ENCODE measurements at regions not wholly inside any gene's neighbourhood (a gene's known extent, or its start where the extent isn't known, plus 50 kb on each side); places are given as distances from the start of the nearest gene placed in this dataset.
"Not testable (repeated sequence)": the region's sequence is repeated elsewhere in the genome, so short reads cannot be mapped to it uniquely, and the experiment has no call there.

DNA sequence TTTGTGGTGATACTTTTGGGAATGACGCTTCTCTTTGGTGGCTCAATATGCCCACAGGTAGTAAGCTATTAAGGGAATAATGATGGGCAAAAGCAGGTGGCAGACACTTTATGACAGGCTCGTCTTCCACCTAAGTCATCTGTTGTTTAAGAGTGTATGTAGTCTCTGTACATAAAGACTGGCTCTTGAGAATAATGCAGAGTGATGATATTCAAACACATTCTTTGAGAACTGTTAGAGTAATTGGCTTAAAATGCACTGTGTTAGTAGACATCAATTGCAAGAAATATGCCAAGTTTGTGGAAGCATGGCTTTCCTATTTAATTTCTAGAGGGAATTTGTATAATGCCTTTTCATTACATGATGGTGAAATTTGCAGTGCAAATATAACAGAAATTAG, 694.8 kb upstream of the MIS18BP1 start:
- DNase-seq (ENCODE audit: low read depth), result no peak
- no peak for TF ChIP-seq CTCF (conservative IDR thresholded peaks at IDR 0.05; ENCODE audit: low read depth, low read length)
- no peak overlapping the region for H3K4me3 ChIP-seq (ENCODE audit: low read length)

- H3K4me3 ChIP-seq (ENCODE audit: low read length), result no peak overlapping the region
- DNase-seq (ENCODE audit: low read depth), result no peak
- no peak for TF ChIP-seq CTCF (conservative IDR thresholded peaks at IDR 0.05; ENCODE audit: low read depth, low read length)
Observed at GRCh38 chr14:45946251-45946650, 693.2 kb upstream of the MIS18BP1 start.

GRCh38 chr14:45940318-45940717, 687.3 kb upstream of the MIS18BP1 start:
- TF ChIP-seq CTCF (conservative IDR thresholded peaks at IDR 0.05; ENCODE audit: low read depth, low read length), result no peak
- no peak overlapping the region for H3K4me3 ChIP-seq (ENCODE audit: low read length)
- no peak for DNase-seq (ENCODE audit: low read depth)

GRCh38 chr14:45939572-45939971, 686.6 kb upstream of the MIS18BP1 start:
- H3K4me3 ChIP-seq (ENCODE audit: low read length), result no peak overlapping the region
- DNase-seq (ENCODE audit: low read depth), result no peak
- no peak for TF ChIP-seq CTCF (conservative IDR thresholded peaks at IDR 0.05; ENCODE audit: low read depth, low read length)

GRCh38 chr14:45919995-45920394, 667.0 kb upstream of the MIS18BP1 start:
- not testable (repeated sequence) for H3K4me3 ChIP-seq (ENCODE audit: low read length); DNase-seq (ENCODE audit: low read depth)

DNA sequence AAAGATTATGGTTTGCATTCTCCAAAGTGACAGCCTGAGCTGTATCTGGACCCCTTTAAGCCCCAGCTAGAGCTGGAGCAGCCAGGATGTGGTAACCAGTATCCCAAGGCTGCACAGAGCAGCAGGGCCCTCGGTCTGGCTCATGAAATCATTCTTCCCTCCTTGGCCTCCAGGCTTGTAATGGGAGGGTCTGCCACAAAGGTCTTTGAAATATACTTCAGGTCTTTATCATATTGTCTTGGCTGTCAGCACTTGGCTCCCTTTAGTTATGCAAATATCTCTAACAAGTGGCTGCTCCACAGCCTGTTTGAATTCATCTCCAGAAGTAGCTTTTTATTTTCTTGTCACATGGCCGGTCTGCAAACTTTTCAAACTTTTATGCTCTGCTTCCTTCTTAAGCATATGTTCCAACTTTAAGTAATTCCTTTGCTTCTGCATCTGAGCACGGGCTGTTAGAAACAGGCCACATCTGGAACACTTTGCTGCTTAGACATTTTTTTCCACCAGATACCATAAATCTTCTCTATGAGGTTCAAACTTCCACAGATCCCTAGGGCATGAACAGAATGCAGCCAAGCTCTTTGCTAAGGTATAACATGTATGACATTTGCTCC, 663.4 kb upstream of the MIS18BP1 start:
- H3K4me3 ChIP-seq (ENCODE audit: low read length), result no peak overlapping the region
- TF ChIP-seq CTCF (conservative IDR thresholded peaks at IDR 0.05; ENCODE audit: low read depth, low read length), result no peak
- no peak for DNase-seq (ENCODE audit: low read depth)

GRCh38 chr14:45907782-45908181, 654.8 kb upstream of the MIS18BP1 start:
- H3K4me3 ChIP-seq (ENCODE audit: low read length), result no peak overlapping the region
- no peak for TF ChIP-seq CTCF (conservative IDR thresholded peaks at IDR 0.05; ENCODE audit: low read depth, low read length)
- no peak for DNase-seq (ENCODE audit: low read depth)

GRCh38 chr14:45906257-45906656, 653.3 kb upstream of the MIS18BP1 start:
- no peak overlapping the region for H3K4me3 ChIP-seq (ENCODE audit: low read length)
- TF ChIP-seq CTCF (conservative IDR thresholded peaks at IDR 0.05; ENCODE audit: low read depth, low read length), result no peak
- DNase-seq (ENCODE audit: low read depth), result no peak
